ENCODE measurements at regions not wholly inside any gene's neighbourhood (a gene's known extent, or its start where the extent isn't known, plus 50 kb on each side); places are given as distances from the start of the nearest gene placed in this dataset.
A peak's percentile ranks its signal among the peaks of the same experiment; 100 is the strongest.

DNA sequence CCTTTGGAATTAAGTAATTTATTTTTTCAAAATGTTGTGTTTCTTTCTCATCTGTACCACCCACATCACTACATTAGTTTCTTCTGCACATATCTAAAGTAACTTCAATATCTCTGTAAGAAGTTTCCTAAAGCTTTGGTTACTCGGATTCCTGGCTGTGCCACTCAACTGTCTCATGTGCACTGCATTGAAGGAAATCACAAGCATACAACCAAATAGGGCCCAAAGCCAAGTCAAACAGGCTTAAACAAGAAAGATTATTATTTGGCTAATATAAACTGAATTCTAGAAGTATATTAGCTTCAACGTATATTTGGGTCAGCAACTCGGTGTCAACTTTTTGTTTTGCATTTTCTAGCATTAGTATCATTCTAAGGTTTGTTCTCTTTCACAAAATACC, 1647.6 kb upstream of the SPRY2 start:
- DNase-seq (no peak), ATAC-seq (ENCODE audit: low FRiP score in 2 of 2) (no peak)
- H3K4me1 ChIP-seq, result peaks cover 0 to 4% (median 0%) of the 10 kb centered on the region in 4 donors
- 37 to 57% methylated on average over 3 of the region's 3 CpGs for WGBS, 2 donors
- no peaks in the 10 kb centered on the region for H3K27me3 ChIP-seq
- no peaks in the 10 kb centered on the region for H3K36me3 ChIP-seq
- H3K27ac ChIP-seq, result no peak overlapping the region
- no peak overlapping the region for H3K4me3 ChIP-seq
- no peaks in the 10 kb centered on the region for H3K9me3 ChIP-seq
- TF ChIP-seq POLR2A (IDR thresholded peaks at IDR 0.05), result no peak
- no peak for TF ChIP-seq EP300 (IDR thresholded peaks at IDR 0.05)
- TF ChIP-seq, protein P1, sequence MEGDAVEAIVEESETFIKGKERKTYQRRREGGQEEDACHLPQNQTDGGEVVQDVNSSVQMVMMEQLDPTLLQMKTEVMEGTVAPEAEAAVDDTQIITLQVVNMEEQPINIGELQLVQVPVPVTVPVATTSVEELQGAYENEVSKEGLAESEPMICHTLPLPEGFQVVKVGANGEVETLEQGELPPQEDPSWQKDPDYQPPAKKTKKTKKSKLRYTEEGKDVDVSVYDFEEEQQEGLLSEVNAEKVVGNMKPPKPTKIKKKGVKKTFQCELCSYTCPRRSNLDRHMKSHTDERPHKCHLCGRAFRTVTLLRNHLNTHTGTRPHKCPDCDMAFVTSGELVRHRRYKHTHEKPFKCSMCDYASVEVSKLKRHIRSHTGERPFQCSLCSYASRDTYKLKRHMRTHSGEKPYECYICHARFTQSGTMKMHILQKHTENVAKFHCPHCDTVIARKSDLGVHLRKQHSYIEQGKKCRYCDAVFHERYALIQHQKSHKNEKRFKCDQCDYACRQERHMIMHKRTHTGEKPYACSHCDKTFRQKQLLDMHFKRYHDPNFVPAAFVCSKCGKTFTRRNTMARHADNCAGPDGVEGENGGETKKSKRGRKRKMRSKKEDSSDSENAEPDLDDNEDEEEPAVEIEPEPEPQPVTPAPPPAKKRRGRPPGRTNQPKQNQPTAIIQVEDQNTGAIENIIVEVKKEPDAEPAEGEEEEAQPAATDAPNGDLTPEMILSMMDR (IDR thresholded peaks at IDR 0.05), result no peak
- no peak for TF ChIP-seq POLR2AphosphoS5 (IDR thresholded peaks at IDR 0.05)

DNA sequence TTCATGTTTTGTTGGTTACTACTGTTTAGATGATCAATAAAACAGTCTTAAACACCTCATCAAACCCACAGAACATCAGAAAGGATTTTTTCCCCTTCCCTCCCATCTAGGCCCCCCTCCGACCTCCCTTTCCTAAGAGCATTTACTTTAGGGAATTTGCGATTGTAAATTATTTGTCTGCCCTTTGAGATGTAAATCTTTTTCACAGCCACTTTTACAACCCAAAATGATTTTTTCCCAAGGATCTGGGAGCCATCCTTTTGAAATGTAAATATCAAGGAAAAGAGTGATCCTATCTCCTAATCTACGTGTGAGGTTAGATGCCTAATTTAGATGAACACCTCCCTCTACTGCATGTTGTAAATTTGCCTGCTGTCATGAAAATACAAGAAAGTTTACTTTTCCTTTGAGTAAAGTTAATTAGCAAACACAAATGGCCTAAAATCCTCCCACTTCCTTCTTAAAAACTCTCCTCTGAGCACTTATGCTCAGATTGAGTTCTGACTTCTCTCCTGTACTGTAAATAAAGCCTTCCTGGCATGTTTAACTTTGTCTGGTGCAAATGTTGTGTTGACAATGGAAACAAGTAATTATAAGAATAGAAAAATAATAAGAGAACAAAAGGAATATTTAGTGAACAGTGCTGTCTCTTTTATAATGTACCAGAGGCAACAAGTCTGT, 1646.9 kb upstream of the SPRY2 start:
- no peak for DNase-seq
- 50 to 59% methylated on average over 3 of the region's 3 CpGs for WGBS, 2 donors
- ATAC-seq (ENCODE audit: low FRiP score in 2 of 2), result no peak
- Histone ChIP-seq H3K27me3 (no peaks in the 10 kb centered on the region), H3K4me1 (peaks cover 0 to 4% (median 0%) of the 10 kb centered on the region in 4 donors), H3K4me3 (no peak overlapping the region), H3K27ac (no peak overlapping the region), H3K9me3 (no peaks in the 10 kb centered on the region), H3K36me3 (no peaks in the 10 kb centered on the region)
- TF ChIP-seq POLR2AphosphoS5 (IDR thresholded peaks at IDR 0.05), result no peak
- no peak for TF ChIP-seq EP300 (IDR thresholded peaks at IDR 0.05)
- TF ChIP-seq, protein P1 (IDR thresholded peaks at IDR 0.05), result no peak
- no peak for TF ChIP-seq POLR2A (IDR thresholded peaks at IDR 0.05)

DNA sequence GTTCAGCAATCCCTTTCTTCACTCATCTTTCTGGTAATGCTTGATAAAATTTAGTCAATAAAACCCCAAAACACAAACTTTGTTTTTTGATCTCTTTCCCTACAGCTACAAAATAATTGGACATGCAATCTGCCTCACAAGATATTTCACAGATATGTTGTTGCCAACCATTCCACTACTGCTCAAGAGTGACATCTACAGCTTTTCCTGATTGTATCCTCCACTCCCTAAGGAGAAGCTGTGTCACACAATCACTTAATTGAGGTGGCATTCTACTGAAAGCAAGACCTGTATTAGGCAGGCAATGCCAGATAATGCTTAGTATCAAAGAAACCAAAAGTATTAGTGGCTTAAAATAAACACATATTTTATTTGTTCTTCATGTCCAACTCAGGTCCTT, 1646.2 kb upstream of the SPRY2 start:
- H3K9me3 ChIP-seq, result no peaks in the 10 kb centered on the region
- ATAC-seq (ENCODE audit: low FRiP score in 2 of 2) (no peak), DNase-seq (no peak)
- no peaks in the 10 kb centered on the region for H3K27me3 ChIP-seq
- TF ChIP-seq, protein P1 (IDR thresholded peaks at IDR 0.05), result no peak
- TF ChIP-seq POLR2A (IDR thresholded peaks at IDR 0.05) (no peak), EP300 (IDR thresholded peaks at IDR 0.05) (no peak), POLR2AphosphoS5 (IDR thresholded peaks at IDR 0.05) (no peak)
- H3K36me3 ChIP-seq, result no peaks in the 10 kb centered on the region
- peaks cover 0 to 4% (median 0%) of the 10 kb centered on the region in 4 donors for H3K4me1 ChIP-seq
- H3K4me3 ChIP-seq, result no peak overlapping the region
- H3K27ac ChIP-seq, result no peak overlapping the region

DNA sequence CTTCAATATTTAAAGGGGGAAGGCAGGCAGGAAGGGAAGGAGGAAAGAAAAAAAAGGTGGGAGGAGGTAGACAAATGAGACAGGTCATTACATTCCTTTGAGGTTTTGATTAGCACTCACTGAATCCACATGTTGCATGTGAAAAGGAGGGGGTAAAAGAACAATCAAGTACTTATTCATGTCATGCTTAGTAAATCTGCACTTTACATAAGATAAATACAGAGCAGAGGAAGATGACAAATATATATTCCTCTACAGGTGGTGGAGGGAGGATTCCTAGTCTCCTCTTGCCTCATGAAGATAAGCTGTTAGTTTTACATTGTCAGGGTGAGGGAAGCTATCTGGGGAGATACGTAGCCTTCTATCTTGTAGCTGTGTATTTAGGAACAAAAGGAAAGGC, 1645.4 kb upstream of the SPRY2 start:
- H3K9me3 ChIP-seq, result no peaks in the 10 kb centered on the region
- H3K4me3 ChIP-seq, result no peak overlapping the region
- TF ChIP-seq POLR2AphosphoS5 (IDR thresholded peaks at IDR 0.05) (no peak), POLR2A (IDR thresholded peaks at IDR 0.05) (no peak), EP300 (IDR thresholded peaks at IDR 0.05) (no peak)
- TF ChIP-seq, protein P1 (IDR thresholded peaks at IDR 0.05), result no peak
- H3K4me1 ChIP-seq, result peaks cover 0 to 4% (median 0%) of the 10 kb centered on the region in 4 donors
- WGBS, 2 donors, result 63 to 79% methylated on average over 1 of the region's 1 CpG
- ATAC-seq (ENCODE audit: low FRiP score in 2 of 2), result no peak
- H3K27ac ChIP-seq, result no peak overlapping the region
- H3K27me3 ChIP-seq, result no peaks in the 10 kb centered on the region
- H3K36me3 ChIP-seq, result no peaks in the 10 kb centered on the region
- DNase-seq, result no peak

DNA sequence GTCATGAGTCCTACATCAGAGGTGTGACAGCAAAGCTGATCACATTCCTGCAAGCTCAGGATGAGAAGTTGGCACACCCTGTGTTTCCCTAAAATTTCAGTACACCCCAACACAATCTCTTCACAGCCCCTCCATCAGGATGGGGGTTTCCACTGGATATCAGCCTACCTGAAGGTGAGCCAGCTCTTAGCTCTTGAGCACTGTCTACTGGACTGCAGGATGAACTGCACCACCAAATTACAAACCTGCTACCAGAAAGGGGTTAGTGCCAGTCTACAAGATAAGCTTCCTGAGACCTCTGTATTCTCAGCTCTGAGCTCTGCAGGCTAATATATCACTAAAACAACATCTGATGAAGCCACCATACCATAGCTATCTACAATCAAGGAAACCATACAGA, 1616.2 kb upstream of the SPRY2 start:
- peaks cover 0 to 5% (median 2%) of the 10 kb centered on the region in 4 donors for H3K9me3 ChIP-seq
- no peak overlapping the region for H3K4me3 ChIP-seq
- no peak overlapping the region for H3K27ac ChIP-seq
- no peaks in the 10 kb centered on the region for H3K27me3 ChIP-seq
- no peaks in the 10 kb centered on the region for H3K4me1 ChIP-seq
- H3K36me3 ChIP-seq, result no peaks in the 10 kb centered on the region
- ATAC-seq (ENCODE audit: low FRiP score in 2 of 2), result peak in 1 of 2 donors; percentile 11
- DNase-seq, result no peak
- no peak for TF ChIP-seq POLR2AphosphoS5 (IDR thresholded peaks at IDR 0.05)
- no peak for TF ChIP-seq EP300 (IDR thresholded peaks at IDR 0.05)
- TF ChIP-seq POLR2A (IDR thresholded peaks at IDR 0.05), result no peak
- TF ChIP-seq, protein P1 (IDR thresholded peaks at IDR 0.05), result no peak

Data from upper lobe of left lung (tissue), 6 donors.